Neuron (in vitro differentiated cells): ENCODE measurements at regions not wholly inside any gene's neighbourhood (a gene's known extent, or its start where the extent isn't known, plus 50 kb on each side); places are given as distances from the start of the nearest gene placed in this dataset.

Experiments
- H2AFZ ChIP-seq: one replicate; pipeline ENCODE4 v1.6.1; 2013; ENCODE audit warnings: low read depth, mild to moderate bottlenecking, inconsistent platforms, low read length, moderate library complexity
- H3K27me3 ChIP-seq: one replicate; pipeline ENCODE4 v1.6.1; 2013; ENCODE audit warnings: low read length; ENCODE audit not compliant: insufficient read depth
- H3K36me3 ChIP-seq: one replicate; pipeline ENCODE4 v1.6.1; 2013; ENCODE audit warnings: low read length; ENCODE audit not compliant: insufficient read depth
- H3K4me1 ChIP-seq: one replicate; pipeline ENCODE4 v1.6.1; 2013; ENCODE audit warnings: low read length; ENCODE audit not compliant: insufficient read depth
- H3K4me3 ChIP-seq: 2 replicates; pipeline ENCODE4 v1.5.1; 2013; ENCODE audit warnings: mild to moderate bottlenecking, low read length, moderate library complexity
- H3K9me3 ChIP-seq: one replicate; pipeline ENCODE4 v1.6.1; 2013; ENCODE audit warnings: low read length

DNA sequence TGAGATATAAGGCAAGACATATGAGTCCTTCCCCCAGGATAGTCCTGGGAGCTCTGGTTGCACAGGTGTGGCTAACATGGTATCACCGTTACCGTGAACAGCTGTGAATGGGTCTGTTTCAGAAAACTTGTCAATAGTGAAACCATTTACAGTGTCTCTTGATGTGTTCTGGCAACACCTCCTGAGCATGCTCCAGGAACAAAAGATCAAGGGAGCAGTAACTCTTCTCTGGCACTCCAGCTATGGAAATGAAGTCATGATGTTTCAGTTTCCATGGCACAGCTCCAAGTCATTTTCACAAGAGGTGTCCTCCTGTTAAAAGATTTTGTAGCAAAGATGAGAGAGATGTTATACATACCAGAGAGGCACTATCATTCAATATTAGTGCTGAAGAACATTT is 253.7 kb downstream of the SNAPC1 start:
- H3K36me3 ChIP-seq, result no peaks in the 10 kb centered on the region
- no peaks in the 10 kb centered on the region for H3K9me3 ChIP-seq
- no peaks in the 10 kb centered on the region for H3K27me3 ChIP-seq
- no peak overlapping the region for H3K4me3 ChIP-seq
- H2AFZ ChIP-seq, result no peak overlapping the region
- H3K4me1 ChIP-seq, result no peaks in the 10 kb centered on the region

DNA sequence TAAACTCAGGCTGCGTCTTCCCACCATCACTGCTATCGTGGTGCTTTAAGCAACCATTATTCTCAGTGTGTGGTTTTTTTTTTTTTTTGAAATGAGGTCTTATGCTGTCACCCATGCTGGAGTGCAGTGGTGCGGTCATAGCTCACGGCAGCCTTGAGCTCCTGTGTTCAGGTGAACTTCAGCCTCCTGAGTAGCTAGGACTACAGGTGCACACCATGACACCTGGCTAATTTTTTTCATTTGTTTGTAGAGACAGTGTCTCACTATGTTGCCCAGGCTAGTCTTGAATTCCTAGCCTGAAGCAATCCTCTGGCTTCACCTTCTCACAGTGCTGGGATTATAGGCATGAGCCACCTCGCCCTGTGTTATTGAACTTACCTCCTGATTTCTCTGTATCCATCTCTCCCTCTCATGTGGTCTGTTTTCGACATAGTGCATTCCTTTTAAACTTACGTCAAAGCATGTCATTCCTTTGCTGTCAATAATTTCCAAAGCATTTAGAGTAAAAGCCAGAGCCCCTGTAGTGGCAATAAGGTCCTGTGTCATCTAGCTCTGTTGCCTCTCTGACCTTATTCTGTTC is 255.5 kb downstream of the SNAPC1 start:
- Histone ChIP-seq H3K36me3 (no peaks in the 10 kb centered on the region), H3K27me3 (no peaks in the 10 kb centered on the region), H3K4me1 (no peaks in the 10 kb centered on the region), H3K4me3 (no peak overlapping the region), H2AFZ (no peak overlapping the region), H3K9me3 (no peaks in the 10 kb centered on the region)

- Histone ChIP-seq H3K36me3 (no peaks in the 10 kb centered on the region), H2AFZ (no peak overlapping the region), H3K4me1 (no peaks in the 10 kb centered on the region), H3K4me3 (no peak overlapping the region), H3K27me3 (no peaks in the 10 kb centered on the region), H3K9me3 (no peaks in the 10 kb centered on the region)
Observed at GRCh38 chr14:62018606-62019005, 256.4 kb downstream of the SNAPC1 start.

DNA sequence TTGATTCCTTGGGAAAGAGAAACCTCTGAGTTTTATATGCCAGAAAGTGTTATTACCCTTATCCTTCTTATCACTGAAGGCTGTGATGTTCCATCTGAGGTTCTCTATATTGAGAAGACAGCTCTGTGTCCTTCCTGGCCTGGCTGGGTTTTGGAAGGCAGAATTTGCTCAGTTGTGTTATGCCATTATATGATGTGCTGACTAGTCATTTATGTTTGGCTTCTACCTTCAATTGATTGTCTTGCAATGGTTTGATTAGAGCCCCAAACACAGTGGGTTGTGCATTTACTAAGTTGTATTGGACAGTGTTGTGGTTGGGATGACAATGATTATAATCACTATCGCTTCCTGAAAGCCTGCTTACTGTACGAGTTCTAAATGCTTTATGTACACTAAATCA is 265.7 kb downstream of the SNAPC1 start:
- no peaks in the 10 kb centered on the region for H3K27me3 ChIP-seq
- H2AFZ ChIP-seq, result no peak overlapping the region
- no peak overlapping the region for H3K4me3 ChIP-seq
- no peaks in the 10 kb centered on the region for H3K9me3 ChIP-seq
- no peaks in the 10 kb centered on the region for H3K36me3 ChIP-seq
- no peaks in the 10 kb centered on the region for H3K4me1 ChIP-seq

DNA sequence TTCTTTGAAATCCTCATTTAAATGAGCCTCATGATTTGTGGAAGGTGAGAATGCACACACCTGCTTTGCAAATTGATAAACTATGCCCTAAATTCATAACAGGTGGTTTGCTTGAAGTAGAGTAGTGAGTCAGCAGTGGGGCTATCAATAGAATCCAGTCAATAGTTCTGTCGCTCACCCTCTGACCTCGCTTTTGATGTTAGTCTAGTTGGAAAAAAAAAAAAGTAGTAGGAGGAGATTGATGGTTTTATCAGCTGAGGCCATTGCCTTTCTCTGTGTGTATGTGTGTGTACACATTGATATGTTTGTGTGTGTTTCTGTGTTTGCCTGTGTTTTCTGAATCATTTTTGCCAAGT is 267.3 kb downstream of the SNAPC1 start:
- no peaks in the 10 kb centered on the region for H3K4me1 ChIP-seq
- H2AFZ ChIP-seq, result no peak overlapping the region
- H3K27me3 ChIP-seq, result no peaks in the 10 kb centered on the region
- H3K9me3 ChIP-seq, result no peaks in the 10 kb centered on the region
- no peaks in the 10 kb centered on the region for H3K36me3 ChIP-seq
- no peak overlapping the region for H3K4me3 ChIP-seq

- no peak overlapping the region for H2AFZ ChIP-seq
- no peaks in the 10 kb centered on the region for H3K9me3 ChIP-seq
- H3K4me3 ChIP-seq, result no peak overlapping the region
- H3K36me3 ChIP-seq, result no peaks in the 10 kb centered on the region
- H3K27me3 ChIP-seq, result no peaks in the 10 kb centered on the region
- H3K4me1 ChIP-seq, result no peaks in the 10 kb centered on the region
Observed at GRCh38 chr14:62030387-62030786, 268.2 kb downstream of the SNAPC1 start.

GRCh38 chr14:62031504-62031903 is 269.3 kb downstream of the SNAPC1 start:
- H3K27me3 ChIP-seq, result no peaks in the 10 kb centered on the region
- H3K4me1 ChIP-seq, result no peaks in the 10 kb centered on the region
- no peak overlapping the region for H3K4me3 ChIP-seq
- H2AFZ ChIP-seq, result no peak overlapping the region
- H3K36me3 ChIP-seq, result no peaks in the 10 kb centered on the region
- H3K9me3 ChIP-seq, result no peaks in the 10 kb centered on the region

GRCh38 chr14:62053188-62053587 is 291.0 kb downstream of the SNAPC1 start:
- Histone ChIP-seq H3K9me3 (no peaks in the 10 kb centered on the region), H3K4me1 (no peaks in the 10 kb centered on the region), H2AFZ (no peak overlapping the region), H3K36me3 (no peaks in the 10 kb centered on the region), H3K27me3 (no peaks in the 10 kb centered on the region), H3K4me3 (no peak overlapping the region)

DNA sequence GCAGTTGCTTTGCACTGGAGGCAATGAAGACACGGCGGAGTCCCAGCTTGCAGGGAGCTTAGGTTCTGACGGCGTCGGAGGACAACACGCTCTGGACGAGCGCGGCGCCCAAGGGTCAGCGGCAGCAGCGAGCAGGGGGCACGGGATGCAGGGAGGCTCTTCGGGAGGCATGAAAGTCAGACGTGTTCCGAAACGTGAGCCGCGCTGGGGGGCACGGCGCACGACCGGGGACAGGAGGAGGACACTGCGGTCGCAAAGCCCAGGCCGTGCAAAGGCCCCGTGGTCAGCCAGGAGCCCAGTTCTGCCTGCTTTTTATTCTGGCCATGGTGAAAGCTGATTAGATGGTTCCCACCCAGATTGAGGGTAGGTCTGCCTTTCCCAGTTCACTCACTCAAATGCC is 294.6 kb downstream of the SNAPC1 start:
- Histone ChIP-seq H2AFZ (no peak overlapping the region), H3K9me3 (no peaks in the 10 kb centered on the region), H3K36me3 (no peaks in the 10 kb centered on the region), H3K27me3 (no peaks in the 10 kb centered on the region), H3K4me1 (no peaks in the 10 kb centered on the region), H3K4me3 (no peak overlapping the region)

DNA sequence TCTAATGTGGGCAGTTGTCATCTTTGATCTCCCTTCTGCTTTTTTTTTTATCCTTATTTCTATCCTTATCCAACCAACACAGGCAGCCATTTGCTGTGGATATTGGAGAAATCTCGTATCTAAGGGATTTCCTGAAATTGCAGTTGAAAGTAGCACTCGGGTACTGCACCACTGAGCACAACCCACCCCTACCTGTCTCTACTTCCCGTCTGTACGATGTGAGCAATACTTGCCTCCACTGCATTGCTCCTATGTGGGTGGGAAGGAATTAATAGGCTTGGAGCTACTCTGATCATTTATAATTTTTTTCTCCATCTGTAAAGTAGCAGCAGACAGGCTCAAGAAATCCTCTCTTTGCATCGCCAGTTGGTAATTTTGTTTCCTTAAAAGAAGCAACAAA is 300.4 kb downstream of the SNAPC1 start:
- no peak overlapping the region for H3K4me3 ChIP-seq
- H3K4me1 ChIP-seq, result peaks cover 3% of the 10 kb centered on the region
- no peaks in the 10 kb centered on the region for H3K9me3 ChIP-seq
- H2AFZ ChIP-seq, result no peak overlapping the region
- H3K27me3 ChIP-seq, result no peaks in the 10 kb centered on the region
- no peaks in the 10 kb centered on the region for H3K36me3 ChIP-seq

GRCh38 chr14:62064751-62065323 is 302.6 kb downstream of the SNAPC1 start:
- H3K36me3 ChIP-seq, result no peaks in the 10 kb centered on the region
- H3K27me3 ChIP-seq, result no peaks in the 10 kb centered on the region
- no peak overlapping the region for H3K4me3 ChIP-seq
- H2AFZ ChIP-seq, result no peak overlapping the region
- peaks cover 3% of the 10 kb centered on the region for H3K4me1 ChIP-seq
- H3K9me3 ChIP-seq, result no peaks in the 10 kb centered on the region

DNA sequence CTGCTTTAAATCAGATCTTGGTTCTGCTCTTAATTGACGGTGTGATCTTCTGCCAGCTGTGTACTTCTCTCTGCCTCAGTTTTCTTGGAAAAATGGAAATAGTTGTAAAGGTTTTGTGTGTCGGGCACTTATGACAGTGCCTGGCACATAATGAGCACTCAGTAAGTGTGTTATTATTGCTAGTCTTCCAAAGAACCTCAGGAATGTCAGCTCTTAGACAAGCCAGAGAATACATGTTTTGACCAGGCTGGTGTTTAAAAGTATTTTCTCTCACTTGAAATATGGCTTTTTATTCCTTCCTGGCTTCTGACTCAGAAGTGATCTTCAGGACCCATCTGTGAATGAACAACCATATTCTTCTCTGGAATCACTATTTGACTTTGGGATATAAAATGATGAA is 304.1 kb downstream of the SNAPC1 start:
- H2AFZ ChIP-seq, result no peak overlapping the region
- no peaks in the 10 kb centered on the region for H3K9me3 ChIP-seq
- H3K4me1 ChIP-seq, result peaks cover 3% of the 10 kb centered on the region
- no peaks in the 10 kb centered on the region for H3K36me3 ChIP-seq
- H3K27me3 ChIP-seq, result no peaks in the 10 kb centered on the region
- H3K4me3 ChIP-seq, result no peak overlapping the region

GRCh38 chr14:62071039-62071438 is 308.8 kb downstream of the SNAPC1 start:
- no peaks in the 10 kb centered on the region for H3K27me3 ChIP-seq
- no peaks in the 10 kb centered on the region for H3K36me3 ChIP-seq
- no peaks in the 10 kb centered on the region for H3K9me3 ChIP-seq
- H2AFZ ChIP-seq, result no peak overlapping the region
- no peak overlapping the region for H3K4me3 ChIP-seq
- H3K4me1 ChIP-seq, result peaks cover 3% of the 10 kb centered on the region

- Histone ChIP-seq H3K4me1 (no peaks in the 10 kb centered on the region), H3K36me3 (no peaks in the 10 kb centered on the region), H2AFZ (no peak overlapping the region), H3K27me3 (no peaks in the 10 kb centered on the region), H3K9me3 (no peaks in the 10 kb centered on the region), H3K4me3 (no peak overlapping the region)
Observed at GRCh38 chr14:62076368-62076767, 314.1 kb downstream of the SNAPC1 start.
